Astrocyte (in vitro differentiated cells and primary cell): ENCODE measurements at regions not wholly inside any gene's neighbourhood (a gene's known extent, or its start where the extent isn't known, plus 50 kb on each side); places are given as distances from the start of the nearest gene placed in this dataset.
A peak's percentile ranks its signal among the peaks of the same experiment; 100 is the strongest.

Experiments used
- DNase-seq: peaks from one replicate; pipeline ENCODE4 v3.0.0-alpha.2; 2010; ENCODE audit warnings: low read depth
- FAIRE-seq: peaks from 2 replicates; lab custom pipeline; 2011; peaks lifted over from hg19 to GRCh38; lab: Jason Lieb, UNC
- H2AFZ ChIP-seq: 2 replicates; pipeline ENCODE4 v1.6.0; 2012; ENCODE audit warnings: low read depth, low read length, inconsistent platforms
- H3K27ac ChIP-seq: 2 replicates; pipeline ENCODE4 v1.5.1; 2011; ENCODE audit warnings: low read depth, low read length, inconsistent platforms
- H3K27me3 ChIP-seq: 2 replicates; pipeline ENCODE4 v1.6.0; 2011; ENCODE audit warnings: low read length, inconsistent platforms; ENCODE audit not compliant: insufficient read depth
- H3K36me3 ChIP-seq: 2 replicates; pipeline ENCODE4 v1.5.1; 2011; ENCODE audit warnings: low read length, inconsistent platforms; ENCODE audit not compliant: insufficient read depth
- H3K4me1 ChIP-seq: 2 replicates; pipeline ENCODE4 v1.5.1; 2011; ENCODE audit warnings: low read length, inconsistent platforms; ENCODE audit not compliant: insufficient read depth
- H3K4me2 ChIP-seq: 2 replicates; pipeline ENCODE4 v1.6.0; 2012; ENCODE audit warnings: low read length, inconsistent platforms
- H3K4me3 ChIP-seq: 2 replicates; pipeline ENCODE4 v1.5.1; 2011; ENCODE audit warnings: low read depth, mild to moderate bottlenecking, low read length, inconsistent platforms; ENCODE audit not compliant: insufficient read depth
- H3K79me2 ChIP-seq: 2 replicates; pipeline ENCODE4 v1.6.0; 2012; ENCODE audit warnings: mild to moderate bottlenecking, low read length, inconsistent platforms; ENCODE audit not compliant: insufficient read depth
- H3K9ac ChIP-seq: 2 replicates; pipeline ENCODE4 v1.6.0; 2012; ENCODE audit warnings: mild to moderate bottlenecking, low read length, inconsistent platforms
- H3K9me3 ChIP-seq: 2 replicates; pipeline ENCODE4 v1.5.1; 2012; ENCODE audit warnings: low read depth, mild to moderate bottlenecking, low read length, inconsistent platforms; ENCODE audit not compliant: insufficient read depth
- H4K20me1 ChIP-seq: 2 replicates; pipeline ENCODE4 v1.6.0; 2012; ENCODE audit warnings: low read length, inconsistent platforms; ENCODE audit not compliant: insufficient read depth
- H3K27ac Mint-ChIP-seq: one replicate; pipeline ENCODE4 v1.8.0; 2021; ENCODE audit warnings: mild to moderate bottlenecking, mixed read lengths; ENCODE audit not compliant: unreplicated experiment
- H3K27me3 Mint-ChIP-seq: one replicate; pipeline ENCODE4 v1.8.0; 2021; ENCODE audit warnings: low read depth, mixed read lengths; ENCODE audit not compliant: unreplicated experiment
- H3K36me3 Mint-ChIP-seq: one replicate; pipeline ENCODE4 v1.8.0; 2021; ENCODE audit warnings: low read depth, mixed read lengths; ENCODE audit not compliant: unreplicated experiment
- H3K4me1 Mint-ChIP-seq: one replicate; pipeline ENCODE4 v1.8.0; 2021; ENCODE audit warnings: low read depth, mixed read lengths; ENCODE audit not compliant: unreplicated experiment
- H3K4me3 Mint-ChIP-seq: one replicate; pipeline ENCODE4 v1.8.0; 2021; ENCODE audit warnings: mild to moderate bottlenecking, moderate library complexity, mixed read lengths; ENCODE audit not compliant: unreplicated experiment
- H3K9me3 Mint-ChIP-seq: one replicate; pipeline ENCODE4 v1.8.0; 2021; ENCODE audit warnings: mild to moderate bottlenecking, mixed read lengths; ENCODE audit not compliant: unreplicated experiment
- EZH2 ChIP-seq: IDR thresholded peaks from 2 replicates; pipeline ENCODE4 v1.6.1; 2012; ENCODE audit warnings: mild to moderate bottlenecking, low read length, inconsistent platforms; ENCODE audit not compliant: insufficient read depth
- TF ChIP-seq, protein P1 (sequence below): IDR thresholded peaks from 2 replicates; pipeline ENCODE4 v1.5.1; 2011; ENCODE audit warnings: low read depth, mild to moderate bottlenecking, inconsistent platforms, low read length, moderate library complexity; ENCODE audit not compliant: insufficient read depth

DNA sequence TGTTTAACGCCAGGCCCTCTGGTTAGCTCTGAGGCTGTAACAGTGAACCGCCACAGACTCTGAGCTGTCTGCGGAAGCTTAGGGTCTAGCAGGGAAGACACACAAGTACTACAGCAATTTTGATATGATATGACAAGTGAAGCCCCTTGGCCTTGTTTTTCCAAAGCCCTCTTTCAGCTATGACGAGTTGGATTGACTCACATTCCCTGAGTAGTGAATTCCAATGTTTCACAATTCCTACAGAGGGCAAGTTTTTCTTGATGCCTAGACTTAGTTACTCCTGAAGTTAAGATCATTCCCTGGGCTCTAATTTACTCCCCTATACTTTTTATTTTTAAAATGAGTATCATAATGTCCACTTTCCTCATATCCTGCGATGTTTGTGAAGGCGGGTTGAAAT is 53.3 kb upstream of the CISTR start:
- no peak overlapping the region for H3K27ac ChIP-seq
- H4K20me1 ChIP-seq, result no peaks in the 10 kb centered on the region
- H3K79me2 ChIP-seq, result no peaks in the 10 kb centered on the region
- Mint-ChIP-seq H3K27ac (no peak overlapping the region), H3K9me3 (peaks cover 5% of the 10 kb centered on the region), H3K27me3 (peaks cover 22% of the 10 kb centered on the region), H3K4me3 (no peak overlapping the region), H3K36me3 (peaks cover 2% of the 10 kb centered on the region), H3K4me1 (peaks cover 10% of the 10 kb centered on the region)
- FAIRE-seq (no peak), DNase-seq (no peak)
- peaks cover 4% of the 10 kb centered on the region for H3K4me1 ChIP-seq
- TF ChIP-seq, protein P1, sequence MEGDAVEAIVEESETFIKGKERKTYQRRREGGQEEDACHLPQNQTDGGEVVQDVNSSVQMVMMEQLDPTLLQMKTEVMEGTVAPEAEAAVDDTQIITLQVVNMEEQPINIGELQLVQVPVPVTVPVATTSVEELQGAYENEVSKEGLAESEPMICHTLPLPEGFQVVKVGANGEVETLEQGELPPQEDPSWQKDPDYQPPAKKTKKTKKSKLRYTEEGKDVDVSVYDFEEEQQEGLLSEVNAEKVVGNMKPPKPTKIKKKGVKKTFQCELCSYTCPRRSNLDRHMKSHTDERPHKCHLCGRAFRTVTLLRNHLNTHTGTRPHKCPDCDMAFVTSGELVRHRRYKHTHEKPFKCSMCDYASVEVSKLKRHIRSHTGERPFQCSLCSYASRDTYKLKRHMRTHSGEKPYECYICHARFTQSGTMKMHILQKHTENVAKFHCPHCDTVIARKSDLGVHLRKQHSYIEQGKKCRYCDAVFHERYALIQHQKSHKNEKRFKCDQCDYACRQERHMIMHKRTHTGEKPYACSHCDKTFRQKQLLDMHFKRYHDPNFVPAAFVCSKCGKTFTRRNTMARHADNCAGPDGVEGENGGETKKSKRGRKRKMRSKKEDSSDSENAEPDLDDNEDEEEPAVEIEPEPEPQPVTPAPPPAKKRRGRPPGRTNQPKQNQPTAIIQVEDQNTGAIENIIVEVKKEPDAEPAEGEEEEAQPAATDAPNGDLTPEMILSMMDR, result no peak
- no peak for TF ChIP-seq EZH2
- H3K36me3 ChIP-seq, result no peaks in the 10 kb centered on the region
- H3K9ac ChIP-seq, result no peak overlapping the region
- H2AFZ ChIP-seq, result no peak overlapping the region
- H3K27me3 ChIP-seq, result peaks cover 34% of the 10 kb centered on the region
- no peak overlapping the region for H3K4me2 ChIP-seq
- no peak overlapping the region for H3K4me3 ChIP-seq
- H3K9me3 ChIP-seq, result no peaks in the 10 kb centered on the region

DNA sequence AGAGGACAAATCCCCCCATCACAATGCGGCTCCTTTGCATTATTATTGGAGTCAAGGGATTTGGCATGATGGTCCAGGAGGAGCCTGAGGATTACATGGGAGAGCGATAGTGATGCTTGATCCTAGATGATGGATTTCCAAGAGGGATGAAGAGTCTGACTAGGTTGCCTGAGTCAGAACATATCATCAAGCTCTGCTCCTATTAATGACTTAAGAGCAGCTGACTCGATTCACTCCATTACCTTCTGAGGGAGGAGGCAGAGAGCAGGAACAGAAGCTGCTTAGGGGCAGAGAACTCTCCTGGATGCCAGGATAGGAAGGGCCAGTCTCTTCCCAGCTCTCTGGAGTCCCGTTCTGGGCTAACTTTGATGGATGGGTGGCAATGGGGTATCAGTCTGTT is 54.0 kb upstream of the CISTR start:
- peaks cover 36% of the 10 kb centered on the region for H3K27me3 ChIP-seq
- H3K4me1 ChIP-seq, result peaks cover 4% of the 10 kb centered on the region
- H3K79me2 ChIP-seq, result no peaks in the 10 kb centered on the region
- peaks cover 20% of the 10 kb centered on the region for H3K27me3 Mint-ChIP-seq
- peaks cover 8% of the 10 kb centered on the region for H3K4me1 Mint-ChIP-seq
- no peaks in the 10 kb centered on the region for H4K20me1 ChIP-seq
- no peak overlapping the region for H3K27ac Mint-ChIP-seq
- DNase-seq, result no peak
- no peak for TF ChIP-seq EZH2
- TF ChIP-seq, protein P1, result no peak
- no peak for FAIRE-seq
- H3K4me3 Mint-ChIP-seq, result no peak overlapping the region
- H3K27ac ChIP-seq, result no peak overlapping the region
- peaks cover 2% of the 10 kb centered on the region for H3K36me3 Mint-ChIP-seq
- no peak overlapping the region for H3K4me2 ChIP-seq
- no peaks in the 10 kb centered on the region for H3K9me3 ChIP-seq
- no peaks in the 10 kb centered on the region for H3K36me3 ChIP-seq
- H3K9me3 Mint-ChIP-seq, result peaks cover 5% of the 10 kb centered on the region
- no peak overlapping the region for H3K9ac ChIP-seq
- H3K4me3 ChIP-seq, result no peak overlapping the region
- H2AFZ ChIP-seq, result no peak overlapping the region

DNA sequence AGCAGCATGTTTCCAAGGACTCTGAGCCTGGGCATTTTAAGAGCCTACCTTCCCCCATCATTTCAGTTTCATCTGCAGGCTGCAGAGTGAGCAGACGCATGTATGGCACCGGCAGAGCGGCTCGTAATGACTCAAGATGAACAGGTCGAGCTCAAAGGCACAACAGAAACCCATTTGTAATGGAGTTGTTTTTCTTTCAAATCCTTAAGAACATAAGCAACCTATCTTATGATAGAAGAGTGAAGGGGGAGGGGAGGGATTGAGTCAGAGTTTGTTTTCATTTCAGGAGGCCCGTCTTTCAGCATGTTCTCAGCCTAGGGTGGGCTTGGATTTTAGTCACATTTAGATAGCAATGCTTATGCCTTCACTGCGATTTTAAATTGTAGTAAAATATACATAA is 54.9 kb upstream of the CISTR start:
- H3K27ac ChIP-seq, result no peak overlapping the region
- H3K4me1 ChIP-seq, result peaks cover 4% of the 10 kb centered on the region
- Mint-ChIP-seq H3K9me3 (peaks cover 5% of the 10 kb centered on the region), H3K27ac (no peak overlapping the region), H3K36me3 (no peaks in the 10 kb centered on the region), H3K27me3 (peaks cover 12% of the 10 kb centered on the region), H3K4me3 (no peak overlapping the region), H3K4me1 (peaks cover 8% of the 10 kb centered on the region)
- TF ChIP-seq, protein P1, result no peak
- TF ChIP-seq EZH2, result no peak
- no peak overlapping the region for H3K9ac ChIP-seq
- peak overlapping the region; percentile 10 for H3K4me2 ChIP-seq
- H3K27me3 ChIP-seq, result peaks cover 38% of the 10 kb centered on the region
- H2AFZ ChIP-seq, result no peak overlapping the region
- H3K4me3 ChIP-seq, result no peak overlapping the region
- H4K20me1 ChIP-seq, result no peaks in the 10 kb centered on the region
- no peaks in the 10 kb centered on the region for H3K79me2 ChIP-seq
- H3K36me3 ChIP-seq, result no peaks in the 10 kb centered on the region
- no peak for FAIRE-seq
- DNase-seq, result peak; percentile 22
- no peaks in the 10 kb centered on the region for H3K9me3 ChIP-seq
